HG02943 (cell line): ENCODE measurements at regions not wholly inside any gene's neighbourhood (a gene's known extent, or its start where the extent isn't known, plus 50 kb on each side); places are given as distances from the start of the nearest gene placed in this dataset.
"Not testable (repeated sequence)": the region's sequence is repeated elsewhere in the genome, so short reads cannot be mapped to it uniquely, and the experiment has no call there.

ENCODE experiments used
- ATAC-seq: cut with Tn5 transposase; IDR thresholded peaks from one replicate; pipeline ENCODE4 v1.9.1; 2021; ENCODE audit warnings: mild to moderate bottlenecking, low read depth, moderate library complexity; ENCODE audit not compliant: unreplicated experiment

- no peak for ATAC-seq
These were observed 402.5 kb downstream of the STK39 start for GRCh38 chr2:167844714-167845530.

- ATAC-seq, result no peak
These were observed 403.7 kb downstream of the STK39 start for GRCh38 chr2:167843657-167844056.

DNA sequence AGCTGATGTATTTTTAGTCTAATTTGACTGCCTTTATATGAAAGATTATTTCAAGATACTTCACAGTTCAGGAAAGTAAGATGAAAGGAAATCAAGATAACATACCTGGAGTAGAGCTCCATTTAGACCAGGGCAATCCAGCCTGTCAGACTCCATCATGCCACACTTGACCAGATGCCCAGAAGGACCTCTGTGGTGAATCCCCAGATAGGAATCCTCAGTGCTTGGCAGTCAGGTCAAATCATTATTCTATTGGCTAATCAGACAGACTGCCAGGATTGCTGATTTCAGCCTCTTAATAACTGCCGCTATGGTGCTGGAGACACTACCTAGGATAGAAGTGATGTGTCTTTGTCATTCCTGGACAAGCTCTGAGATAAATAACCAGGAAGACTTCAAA lies 404.2 kb downstream of the STK39 start:
- no peak for ATAC-seq

DNA sequence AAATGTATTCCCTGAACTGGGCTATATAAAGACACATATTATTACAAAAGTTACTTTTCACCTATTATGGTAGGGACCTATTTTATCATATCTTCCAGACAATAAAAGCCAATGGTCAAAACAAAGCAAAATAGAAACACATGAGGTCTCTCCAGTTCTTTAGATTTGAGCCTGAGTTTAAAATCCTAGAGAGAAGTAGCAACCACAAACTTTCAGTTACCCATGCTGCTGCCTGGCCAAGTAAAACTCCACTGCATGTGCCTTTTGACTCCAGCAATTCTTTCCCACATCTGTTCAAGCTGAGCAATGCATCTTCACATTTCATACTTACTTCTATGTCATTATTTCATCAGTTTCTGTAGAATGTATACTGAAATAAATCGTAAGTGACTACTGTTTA lies 405.3 kb downstream of the STK39 start:
- ATAC-seq, result no peak

DNA sequence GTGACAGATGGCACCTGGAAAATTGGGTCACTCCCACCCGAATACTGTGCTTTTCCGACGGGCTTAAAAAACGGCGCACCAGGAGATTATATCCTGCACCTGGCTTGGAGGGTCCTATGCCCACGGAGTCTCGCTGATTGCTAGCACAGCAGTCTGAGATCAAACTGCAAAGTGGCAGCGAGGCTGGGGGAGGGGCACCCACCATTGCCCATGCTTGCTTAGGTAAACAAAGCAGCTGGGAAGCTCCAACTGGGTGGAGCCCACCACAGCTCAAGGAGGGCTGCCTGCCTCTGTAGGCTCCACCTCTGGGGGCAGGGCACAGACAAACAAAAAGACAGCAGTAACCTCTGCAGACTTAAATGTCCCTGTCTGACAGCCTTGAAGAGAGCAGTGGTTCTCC lies 412.1 kb downstream of the STK39 start:
- not testable (repeated sequence) for ATAC-seq

DNA sequence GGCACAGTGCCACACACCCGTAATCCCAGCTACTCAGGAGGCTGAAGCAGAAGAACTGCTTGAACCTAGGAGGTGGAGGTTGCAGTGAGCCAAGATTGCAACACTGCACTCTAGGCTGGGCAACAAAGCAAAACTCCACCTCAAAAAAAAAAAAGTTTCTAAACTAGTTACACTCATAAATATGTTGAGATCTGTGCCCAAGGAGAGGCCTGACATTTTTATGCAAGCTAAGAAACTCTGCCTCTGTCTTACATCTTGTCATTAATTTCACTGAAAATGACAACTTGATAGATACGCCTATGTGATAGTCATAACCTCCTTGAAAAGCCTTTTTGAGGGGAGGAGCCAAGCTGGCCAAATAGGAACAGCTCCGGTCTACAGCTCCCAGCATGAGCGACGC lies 412.7 kb downstream of the STK39 start:
- no peak for ATAC-seq

GRCh38 chr2:167833294-167833693 lies 414.1 kb downstream of the STK39 start:
- no peak for ATAC-seq

- ATAC-seq, result no peak
These were observed 414.5 kb downstream of the STK39 start for GRCh38 chr2:167832868-167833287.

GRCh38 chr2:167827352-167828097 lies 419.9 kb downstream of the STK39 start:
- no peak for ATAC-seq

- ATAC-seq, result no peak
These were observed 420.5 kb downstream of the STK39 start for GRCh38 chr2:167826906-167827305.

DNA sequence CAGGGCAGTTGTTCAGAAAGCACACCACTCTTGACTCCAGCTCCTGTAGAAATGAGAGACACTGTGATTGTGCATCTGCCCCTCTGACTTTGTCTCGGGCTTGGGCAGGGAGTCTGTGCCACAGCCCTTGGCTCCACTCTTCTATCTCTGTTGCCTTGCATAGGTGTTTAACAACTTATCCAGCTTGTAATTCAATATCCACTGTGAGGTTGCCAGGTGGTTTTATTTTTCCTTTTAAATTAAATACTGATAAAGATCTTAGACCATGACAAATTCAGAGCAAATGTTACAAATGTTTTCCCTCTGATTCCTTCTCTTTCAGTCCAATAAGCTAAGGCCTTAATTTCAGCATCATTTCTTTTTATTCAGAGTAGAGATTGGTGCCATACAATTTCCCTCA lies 421.7 kb downstream of the STK39 start:
- no peak for ATAC-seq

DNA sequence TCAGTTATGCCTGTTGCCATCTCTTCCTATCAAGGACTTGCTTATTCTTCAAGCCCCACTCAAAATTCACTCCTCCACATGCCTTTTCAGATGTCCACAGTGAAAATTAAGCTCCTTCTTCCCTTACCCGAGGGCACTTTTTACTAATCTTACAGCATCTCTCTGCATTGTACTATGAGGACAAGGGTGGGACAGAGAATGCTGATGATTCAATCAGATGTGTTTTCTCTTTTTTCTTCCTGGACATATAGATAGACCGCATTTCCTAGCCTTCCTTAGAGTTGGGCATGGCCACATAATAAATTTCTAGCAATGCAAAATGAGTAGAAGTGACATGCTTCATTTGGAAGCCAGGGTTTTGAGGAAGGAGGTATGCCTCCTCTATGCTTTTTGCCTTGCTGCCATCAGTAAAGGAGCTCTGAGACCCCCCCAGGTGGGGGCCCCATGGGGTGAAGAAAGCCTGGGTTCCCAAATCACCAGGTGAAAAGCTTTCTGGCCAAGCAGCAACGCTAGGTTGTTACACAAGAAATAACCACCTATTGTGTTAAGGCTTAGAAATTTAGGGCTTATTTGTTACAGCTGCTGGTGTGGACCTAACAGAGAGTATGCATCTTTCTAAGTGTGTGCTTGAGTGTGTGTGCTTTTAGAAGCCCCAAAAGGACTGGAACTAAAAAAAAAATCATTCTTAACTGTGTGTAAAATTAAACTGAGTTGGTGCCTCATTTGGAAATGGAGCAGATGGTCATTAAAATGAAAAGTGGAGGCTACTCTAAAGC lies 424.5 kb downstream of the STK39 start:
- ATAC-seq, result no peak

GRCh38 chr2:167820488-167820887 lies 426.9 kb downstream of the STK39 start:
- ATAC-seq, result no peak

DNA sequence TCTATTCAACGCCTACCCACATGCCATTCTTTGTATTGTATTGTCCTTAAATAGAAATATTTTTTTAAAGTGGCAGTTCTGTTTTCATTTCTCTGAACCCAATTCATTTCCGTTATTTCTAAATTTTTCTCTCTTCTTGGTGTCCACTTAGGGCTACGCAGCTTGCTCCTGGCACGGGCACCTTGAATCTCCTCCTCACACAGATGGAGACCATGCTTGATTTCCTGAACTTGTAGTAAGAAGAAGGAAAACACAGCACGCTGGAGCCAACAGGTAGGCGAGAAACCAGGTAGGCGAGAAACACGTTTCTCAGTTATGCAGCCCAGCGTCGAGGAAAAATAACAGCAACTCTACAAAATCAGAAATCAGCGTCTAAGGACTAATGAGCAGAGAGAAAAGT lies 428.9 kb downstream of the STK39 start:
- no peak for ATAC-seq

GRCh38 chr2:167817908-167818307 lies 429.5 kb downstream of the STK39 start:
- ATAC-seq, result no peak

DNA sequence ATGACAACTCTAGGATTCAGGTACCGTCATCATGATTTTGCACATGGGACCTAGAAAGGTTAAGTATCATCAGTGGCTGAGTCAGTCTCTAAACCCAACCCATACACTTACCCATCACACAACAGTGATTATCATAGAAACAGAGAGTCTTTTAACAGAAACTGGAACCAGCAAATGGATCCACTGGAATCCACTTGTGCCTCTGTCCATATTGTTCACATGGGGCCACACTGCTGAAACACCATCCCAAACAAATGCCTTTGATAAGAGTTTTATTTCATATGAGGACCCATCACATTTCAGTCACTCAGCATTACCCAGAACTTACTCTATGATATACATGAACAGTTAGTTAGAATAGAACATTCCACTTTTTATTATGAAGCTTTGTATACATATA lies 430.0 kb downstream of the STK39 start:
- no peak for ATAC-seq

DNA sequence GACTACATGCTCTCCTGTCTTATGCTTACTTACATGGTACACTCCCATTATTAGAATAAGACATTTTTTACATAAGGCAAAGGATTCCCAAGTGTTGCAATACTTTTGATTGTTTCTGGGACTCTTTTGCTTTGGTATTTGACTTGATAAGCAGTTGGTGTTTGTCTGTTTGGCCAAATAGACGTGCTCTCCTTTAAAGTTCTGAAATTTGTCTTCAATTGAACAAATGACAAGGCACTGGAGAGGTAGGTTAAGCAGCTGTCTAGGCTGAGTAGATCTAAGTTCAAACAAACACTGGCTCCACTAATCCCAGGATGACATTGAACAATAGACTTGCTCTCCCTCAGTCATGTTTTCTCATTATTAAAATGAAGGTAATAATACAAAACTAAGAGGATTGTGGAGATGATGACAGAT lies 430.5 kb downstream of the STK39 start:
- ATAC-seq, result no peak

GRCh38 chr2:167814881-167815718 lies 432.3 kb downstream of the STK39 start:
- ATAC-seq, result peak; percentile 87

GRCh38 chr2:167814482-167814880 lies 432.9 kb downstream of the STK39 start:
- not testable (repeated sequence) for ATAC-seq

- ATAC-seq, result not testable (repeated sequence)
These were observed 437.6 kb downstream of the STK39 start for GRCh38 chr2:167809799-167810198.
